GM18870 (cell line): ENCODE measurements at regions not wholly inside any gene's neighbourhood (a gene's known extent, or its start where the extent isn't known, plus 50 kb on each side); places are given as distances from the start of the nearest gene placed in this dataset.

Experiments
- ATAC-seq: cut with Tn5 transposase; IDR thresholded peaks from one replicate; pipeline ENCODE4 v1.9.1; 2021; ENCODE audit warnings: moderate library complexity; ENCODE audit not compliant: unreplicated experiment

DNA sequence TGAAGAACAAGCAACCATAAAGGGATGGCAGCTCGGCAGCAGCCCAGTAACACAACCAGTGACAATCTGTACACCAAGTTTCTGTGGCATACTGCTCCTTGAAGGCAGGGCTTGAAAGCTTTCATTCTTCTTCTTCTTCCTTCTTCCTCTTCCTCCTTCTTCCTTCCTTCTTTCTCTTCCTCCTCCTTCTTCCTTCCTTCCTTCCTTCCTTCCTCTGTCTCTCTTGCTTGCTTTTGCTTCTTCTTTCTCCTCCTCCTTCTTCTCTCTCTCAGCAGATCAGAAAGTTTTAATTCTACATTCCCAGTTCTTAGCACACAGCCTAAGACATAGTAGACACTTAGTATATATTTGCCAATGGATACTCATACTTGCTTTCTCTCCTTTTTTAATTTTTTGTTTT lies 95.9 kb downstream of the GLUL start:
- no peak for ATAC-seq

DNA sequence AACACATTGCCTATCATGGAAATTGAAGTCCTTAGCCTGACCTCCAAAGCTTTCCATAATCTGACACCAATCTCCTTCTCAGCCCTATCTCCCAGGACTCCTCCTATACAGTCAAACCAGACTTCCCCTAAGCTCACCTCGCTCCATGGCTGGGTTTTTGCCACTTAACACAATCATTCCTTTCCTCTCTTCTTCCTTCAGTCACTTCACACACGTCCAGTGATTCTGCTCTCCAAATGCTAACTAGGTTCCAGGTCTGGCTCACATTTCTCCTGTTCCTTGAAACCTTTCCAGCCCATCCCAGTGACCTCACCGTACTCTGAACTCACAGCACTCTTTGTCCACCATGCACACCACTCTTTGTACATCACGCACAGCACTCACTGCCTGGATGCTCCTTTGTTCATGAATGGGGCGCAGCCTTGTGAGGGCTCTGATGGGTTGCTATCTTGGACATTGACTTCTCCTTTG lies 98.4 kb downstream of the GLUL start:
- ATAC-seq = no peak

DNA sequence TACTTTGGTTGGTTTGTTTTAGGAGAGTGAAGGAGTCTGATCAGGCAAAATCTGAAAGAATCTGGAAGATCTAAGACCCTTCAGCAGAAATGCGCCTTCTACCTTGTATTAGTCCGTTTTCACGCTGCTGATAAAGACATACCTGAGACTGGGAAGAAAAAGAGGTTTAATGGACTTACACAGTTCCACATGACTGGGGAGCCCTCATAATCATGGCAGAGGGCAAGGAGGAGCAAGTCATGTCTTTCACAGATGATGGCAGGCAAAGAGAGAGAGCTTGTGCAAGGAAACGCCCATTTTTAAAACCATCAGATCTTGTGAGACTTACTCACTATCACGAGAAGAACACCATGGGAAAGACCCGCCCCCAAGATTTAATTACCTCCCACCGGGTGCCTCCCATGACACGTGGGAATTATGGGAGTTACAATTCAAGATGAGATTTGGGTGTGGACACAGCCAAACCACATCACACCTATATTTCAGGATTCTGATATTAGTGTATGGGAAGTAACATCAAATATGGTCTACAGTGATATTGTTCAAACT lies 99.3 kb downstream of the GLUL start:
- ATAC-seq = no peak

DNA sequence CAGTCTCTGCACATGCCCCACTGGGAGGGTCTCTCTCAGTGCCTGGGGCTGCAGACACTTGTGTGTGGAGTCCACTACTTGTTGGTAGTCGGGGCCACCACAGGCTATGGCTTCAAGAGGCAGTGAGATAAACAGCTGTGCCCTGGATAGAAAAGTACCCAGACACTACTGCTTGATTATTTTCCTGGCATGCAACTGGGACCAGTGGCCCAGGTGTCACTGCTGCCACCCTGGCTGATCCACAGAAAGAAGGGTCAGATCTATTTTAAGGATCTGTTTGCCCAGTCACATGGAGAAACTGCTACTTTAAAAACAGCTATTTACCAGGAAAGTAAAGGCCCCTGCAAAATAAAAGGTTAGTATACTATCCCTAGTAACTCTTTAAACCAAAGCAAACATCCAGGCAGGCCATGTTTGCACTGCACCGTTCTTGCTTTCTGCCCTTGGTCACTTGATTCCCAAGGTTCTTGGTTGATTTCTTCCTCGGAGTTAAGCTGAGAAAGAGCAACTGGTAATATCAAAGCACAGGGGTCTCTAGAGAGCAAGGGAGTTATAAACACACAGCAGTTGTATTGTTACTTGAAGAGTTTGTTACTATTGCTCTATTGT lies 99.9 kb downstream of the GLUL start:
- ATAC-seq = no peak

DNA sequence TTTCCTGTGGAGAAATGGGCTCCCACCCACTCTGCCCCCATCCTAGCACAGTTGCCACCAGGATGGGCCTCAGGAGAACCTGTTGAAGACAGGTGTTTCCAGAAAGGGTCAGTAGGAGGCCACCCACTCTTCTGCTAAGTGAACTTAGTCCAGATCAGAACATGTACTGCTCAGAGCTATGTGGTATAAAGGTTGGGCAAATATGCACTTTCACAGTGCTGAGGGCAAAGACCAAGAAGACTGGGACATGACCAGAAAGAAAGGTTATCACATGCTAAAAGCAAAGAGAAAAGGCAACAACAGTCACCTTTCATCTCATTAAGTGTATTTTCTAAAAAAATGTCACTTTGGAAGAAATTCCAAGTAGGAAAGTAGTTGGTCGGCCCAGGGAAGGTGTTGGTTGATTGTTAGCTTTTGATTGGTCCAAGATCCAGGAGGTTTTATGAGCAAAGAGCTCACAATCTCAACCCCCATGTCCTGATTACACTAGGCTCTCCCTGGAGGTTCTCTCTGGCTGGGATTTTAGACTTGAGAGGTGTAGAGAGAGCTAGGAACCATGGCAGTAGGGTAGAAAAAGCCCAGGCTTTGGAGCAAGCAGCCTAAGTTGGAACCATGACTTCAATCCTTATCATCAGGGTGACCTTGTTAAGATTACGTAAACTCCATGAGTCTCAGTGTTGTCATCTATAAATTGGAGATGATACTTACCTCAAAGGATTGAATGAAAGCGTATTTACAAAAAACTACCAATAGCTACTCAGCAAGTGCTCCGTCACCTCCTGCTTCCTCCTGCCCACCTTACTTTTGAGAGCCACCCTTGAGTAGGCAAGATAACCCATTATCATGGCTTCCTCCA lies 102.6 kb downstream of the GLUL start:
- ATAC-seq = no peak

DNA sequence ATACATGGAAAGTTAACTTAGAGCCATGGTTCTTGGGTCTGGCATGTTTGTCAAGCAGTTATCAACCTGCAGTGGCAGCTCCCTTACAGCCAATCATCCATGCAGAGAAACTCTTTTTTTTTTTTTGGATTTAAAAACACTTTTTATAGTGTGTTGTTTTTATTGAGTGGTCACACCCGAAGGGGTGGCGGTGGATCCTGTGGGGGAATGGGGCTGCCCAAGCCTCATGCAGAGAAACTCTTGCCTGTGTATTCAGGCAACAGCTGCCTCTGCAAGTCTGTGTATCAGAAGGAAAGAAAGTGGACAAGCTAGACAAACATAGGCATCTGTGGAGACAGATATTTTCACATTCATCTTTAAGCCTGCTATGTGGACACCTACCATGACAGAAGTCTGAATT lies 104.8 kb downstream of the GLUL start:
- no peak for ATAC-seq

DNA sequence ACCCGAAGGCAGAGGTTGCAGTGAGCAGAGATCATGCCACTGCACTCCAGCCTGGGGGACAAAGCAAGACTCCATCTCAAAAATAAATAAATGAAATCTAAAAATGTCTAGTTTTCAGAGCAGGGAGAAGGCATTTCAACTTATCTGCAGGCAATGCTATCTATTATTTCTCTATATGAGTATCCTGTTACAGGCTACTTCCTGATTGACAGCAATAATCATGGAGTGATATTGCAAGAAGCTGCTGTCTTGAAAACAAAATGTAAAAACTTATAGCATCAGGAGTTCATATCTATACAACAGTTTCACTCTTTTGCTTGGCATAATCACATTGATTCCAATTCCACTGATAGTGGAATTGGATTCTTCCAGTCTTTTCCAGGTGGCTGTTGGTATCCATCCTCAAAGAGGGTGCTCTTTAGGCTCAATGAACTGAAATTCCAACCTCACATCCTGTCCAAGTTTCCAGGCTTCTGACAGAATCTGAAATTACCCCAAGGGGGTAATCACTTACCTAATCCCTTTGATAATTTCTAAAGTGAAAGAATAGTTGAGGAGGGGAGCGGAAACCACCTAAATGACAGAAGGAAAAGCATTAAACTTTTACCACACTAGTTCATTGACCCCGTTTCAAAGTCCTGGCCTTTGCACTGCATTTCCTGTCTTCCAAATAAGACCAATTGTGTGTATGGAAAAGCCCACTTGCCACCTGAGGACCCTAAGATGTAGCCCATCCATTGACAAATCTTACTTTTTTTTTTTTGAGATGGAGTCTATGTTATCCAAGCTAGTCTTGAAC lies 107.6 kb downstream of the GLUL start:
- no peak for ATAC-seq

DNA sequence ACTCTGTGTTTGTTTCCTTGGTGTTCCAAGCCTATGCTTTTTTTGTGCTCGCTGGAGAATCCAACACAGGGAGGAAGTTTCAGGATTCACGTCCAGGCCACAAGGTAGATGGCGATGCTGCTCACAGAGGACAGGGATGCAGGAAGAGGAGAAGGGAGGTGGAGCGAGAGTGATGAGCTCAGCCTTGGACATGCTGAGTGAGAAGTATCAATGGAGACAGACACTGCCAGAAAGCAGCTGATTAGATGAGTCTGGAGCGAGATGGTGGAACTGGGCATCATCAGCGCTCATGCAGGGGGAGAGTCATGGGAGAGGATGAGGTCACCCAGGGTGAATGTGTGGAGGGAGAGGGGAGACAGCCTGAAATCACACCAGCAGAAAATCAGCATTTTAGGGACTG lies 110.0 kb downstream of the GLUL start:
- no peak for ATAC-seq

DNA sequence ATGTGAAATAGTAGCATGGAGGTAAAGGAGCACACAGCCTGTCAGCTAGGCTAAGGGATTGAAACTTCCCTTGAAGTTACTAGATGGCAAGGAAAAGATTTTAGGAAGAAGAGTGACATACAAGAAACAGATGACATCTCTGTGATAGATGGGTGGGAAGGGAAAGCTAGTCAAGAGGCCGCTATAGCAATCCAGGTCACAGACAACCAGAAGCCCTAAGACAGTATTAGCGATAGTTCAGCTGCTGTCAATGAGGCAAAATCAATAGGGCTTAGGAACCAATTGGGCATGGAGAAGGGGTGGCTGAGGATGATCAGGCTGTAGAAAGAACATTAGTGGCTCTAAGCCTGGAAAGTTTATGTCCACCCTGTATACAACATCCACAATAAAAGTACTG lies 111.1 kb downstream of the GLUL start:
- no peak for ATAC-seq

DNA sequence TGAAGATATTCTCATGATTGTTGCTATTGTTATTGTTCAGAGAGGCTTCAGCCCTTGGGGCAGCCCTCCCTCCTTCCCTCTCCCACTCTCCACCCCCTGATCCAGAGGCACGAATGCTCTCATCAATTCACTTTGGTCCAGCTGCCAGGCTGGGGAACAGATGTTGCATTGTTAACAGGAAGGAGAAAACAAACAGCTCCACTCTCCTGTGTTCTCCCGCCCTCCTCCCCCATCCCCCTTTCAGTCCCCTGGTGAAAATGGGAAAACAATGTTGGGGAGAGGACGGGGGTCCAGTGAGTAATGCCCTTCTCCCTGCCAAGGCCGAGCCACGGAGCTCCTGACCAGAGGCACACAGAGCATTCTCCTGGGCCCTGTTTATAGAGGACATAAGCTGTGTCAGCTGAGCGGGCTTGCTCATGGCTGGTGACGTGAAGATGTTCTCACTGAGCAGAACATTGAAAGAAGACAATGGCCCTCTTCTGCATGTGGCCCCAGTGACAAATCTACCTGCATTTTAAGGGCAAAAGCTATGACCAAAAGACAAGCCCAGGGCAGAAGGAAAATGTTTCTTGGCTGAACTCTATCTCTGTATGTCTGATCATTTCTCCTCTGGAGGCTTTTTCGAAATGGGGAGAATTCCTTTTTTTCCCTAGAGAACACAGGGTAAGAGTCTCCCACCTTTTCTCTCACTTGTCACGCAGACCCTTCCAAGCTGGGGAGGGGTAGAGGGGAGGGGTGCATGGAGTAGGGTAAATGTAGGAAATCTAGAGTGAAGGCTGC lies 111.7 kb downstream of the GLUL start:
- no peak for ATAC-seq

DNA sequence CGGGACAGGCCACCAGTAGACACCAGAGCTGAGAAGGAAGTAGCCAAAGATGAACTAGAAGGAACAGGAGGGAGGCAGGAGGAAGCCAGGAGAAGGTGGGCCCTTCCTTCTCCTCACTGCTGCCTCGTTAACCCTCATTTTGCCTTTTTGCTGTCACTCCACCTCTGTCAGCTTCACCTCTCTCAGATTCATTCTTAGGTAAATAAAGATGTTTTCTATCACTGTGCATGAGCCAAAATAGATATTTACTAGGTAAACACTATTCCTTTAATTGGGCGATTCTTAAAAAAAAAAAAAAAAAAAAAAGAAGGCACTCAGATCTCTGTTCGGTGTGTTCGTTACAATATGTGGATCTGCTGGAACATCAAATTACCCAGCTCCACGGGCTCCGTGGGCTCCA lies 112.3 kb downstream of the GLUL start:
- ATAC-seq = no peak

DNA sequence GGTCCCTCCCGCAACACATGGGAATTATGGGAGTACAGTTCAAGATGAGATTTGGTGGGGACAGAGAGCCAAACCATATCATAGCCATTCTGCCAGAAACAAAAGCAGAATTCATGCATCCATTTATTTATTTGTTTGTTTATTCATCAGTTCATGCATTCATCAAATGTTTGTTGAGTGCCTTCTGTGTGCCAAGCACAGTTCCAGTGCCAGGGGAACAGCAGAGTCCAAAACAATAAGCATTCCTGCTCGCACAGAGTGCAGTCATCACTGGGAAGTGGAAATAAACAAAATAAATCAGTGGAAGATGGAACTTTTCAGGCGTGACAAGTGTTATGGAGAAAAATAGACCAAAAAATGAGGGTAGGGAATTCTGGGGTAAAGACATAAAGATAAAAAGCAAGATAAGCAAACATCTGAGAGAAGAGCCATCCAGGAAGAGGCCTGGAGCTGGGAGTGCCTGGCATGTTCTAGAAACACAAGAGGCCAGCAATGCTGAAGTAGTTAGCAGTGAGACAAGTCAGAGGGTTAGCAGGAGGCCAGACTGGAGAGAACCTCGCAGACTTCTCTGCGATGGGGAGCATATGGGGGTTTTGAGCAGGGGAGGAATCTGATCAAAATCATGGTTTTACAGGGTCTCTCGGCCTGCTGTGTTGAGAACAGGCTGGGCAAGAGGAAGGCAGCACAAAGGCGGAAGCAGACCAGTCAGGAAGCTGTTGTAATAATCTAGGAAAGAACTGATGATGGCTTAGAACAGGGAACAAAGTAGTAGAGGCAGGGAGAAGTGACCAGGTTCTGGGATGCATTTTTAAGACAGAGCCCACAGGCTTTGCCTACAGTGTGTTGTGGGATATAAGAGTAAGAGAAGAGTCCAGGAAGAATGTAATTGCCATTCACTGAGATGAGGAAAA lies 113.2 kb downstream of the GLUL start:
- ATAC-seq = no peak

DNA sequence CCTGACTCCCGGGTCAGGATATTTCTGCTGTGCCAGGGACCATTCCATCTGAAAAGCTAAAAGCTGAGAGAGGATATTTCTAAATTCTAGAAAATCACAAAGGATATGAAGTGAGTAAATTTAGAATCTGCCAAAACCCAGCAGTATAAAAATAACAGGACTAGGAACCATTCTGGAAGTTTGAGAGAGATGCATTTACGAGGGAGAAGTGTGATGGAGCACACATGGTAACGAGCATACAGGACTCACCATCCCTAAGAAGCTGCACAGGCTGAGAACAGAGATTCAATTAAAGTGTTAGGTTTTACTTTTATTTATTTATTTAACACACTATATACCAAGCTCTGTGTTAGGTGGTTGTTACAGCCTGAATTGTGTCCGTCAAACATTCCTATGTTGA lies 116.3 kb downstream of the GLUL start:
- ATAC-seq = no peak

DNA sequence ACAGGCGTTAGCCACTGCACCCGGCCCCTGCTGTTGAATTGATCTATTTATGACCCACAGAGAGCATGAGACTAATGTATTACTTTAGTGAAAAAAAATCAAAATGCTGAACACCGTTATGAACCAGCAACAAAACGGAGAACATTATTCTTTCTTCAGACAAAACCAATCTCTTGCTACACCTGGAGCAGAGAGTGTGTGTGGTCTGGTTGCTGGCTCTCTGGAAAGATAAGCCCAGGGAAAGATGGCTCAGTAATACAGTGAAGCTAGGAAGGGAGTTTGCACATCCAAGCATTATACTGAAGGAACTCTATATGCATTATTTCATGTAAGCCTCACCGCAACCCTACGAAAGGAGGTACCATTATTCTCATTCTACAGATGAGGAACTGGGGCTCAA lies 117.0 kb downstream of the GLUL start:
- no peak for ATAC-seq

DNA sequence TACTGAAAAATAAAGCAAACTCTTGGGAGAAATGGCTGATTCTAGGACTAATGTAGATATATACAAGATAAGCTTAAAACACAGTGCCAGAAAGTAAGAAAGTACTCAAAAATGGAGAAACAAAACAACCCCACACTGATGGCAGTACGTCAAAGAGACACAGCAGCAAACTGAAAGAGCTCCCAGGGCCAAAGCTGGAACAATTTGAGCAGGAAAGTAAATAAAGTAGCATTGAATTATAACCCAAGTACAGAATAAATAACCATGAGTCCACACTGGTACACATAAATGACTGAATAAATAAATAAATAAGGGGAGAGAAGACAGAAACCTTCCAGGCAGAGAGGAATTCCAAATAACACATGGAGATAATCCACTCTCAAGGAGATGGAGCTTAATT lies 120.9 kb downstream of the GLUL start:
- ATAC-seq = no peak

DNA sequence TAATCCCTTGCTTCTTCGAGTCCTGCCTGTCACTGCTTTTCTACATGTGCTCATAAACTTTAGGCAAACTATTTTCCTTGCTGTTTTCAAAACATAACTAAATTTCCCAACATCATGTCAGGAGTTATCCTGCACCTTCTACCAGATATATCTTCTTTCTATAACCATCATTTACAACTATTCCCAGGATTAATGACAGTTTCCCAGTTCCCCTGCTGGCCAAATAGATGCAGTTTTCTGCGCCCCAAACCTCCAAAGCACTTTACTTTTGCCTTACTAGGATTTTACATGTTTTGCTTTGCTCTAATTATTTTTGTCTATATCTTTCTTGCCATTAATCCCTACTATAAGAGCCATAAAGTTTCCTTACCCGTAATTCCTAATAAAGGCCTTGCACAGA lies 122.5 kb downstream of the GLUL start:
- ATAC-seq = no peak

DNA sequence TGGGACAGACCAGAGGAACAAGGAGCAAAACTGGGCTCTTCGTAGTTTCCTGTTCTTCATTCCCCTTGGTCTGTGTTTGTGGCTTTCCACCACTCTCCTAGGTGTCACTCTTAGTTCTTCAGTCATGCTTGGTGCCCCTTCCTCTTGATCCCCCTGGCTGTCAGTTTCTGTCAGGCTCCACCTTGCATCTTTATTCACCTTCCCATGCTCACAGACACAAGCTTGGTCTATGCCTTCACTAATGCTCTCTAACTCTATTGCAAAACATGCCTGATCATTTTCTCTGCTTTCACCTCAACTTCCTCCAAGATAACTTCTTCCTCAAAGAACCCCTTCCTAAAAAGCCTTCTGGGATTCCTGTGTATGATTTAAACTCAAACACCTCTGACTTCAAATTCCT lies 122.9 kb downstream of the GLUL start:
- ATAC-seq = no peak

DNA sequence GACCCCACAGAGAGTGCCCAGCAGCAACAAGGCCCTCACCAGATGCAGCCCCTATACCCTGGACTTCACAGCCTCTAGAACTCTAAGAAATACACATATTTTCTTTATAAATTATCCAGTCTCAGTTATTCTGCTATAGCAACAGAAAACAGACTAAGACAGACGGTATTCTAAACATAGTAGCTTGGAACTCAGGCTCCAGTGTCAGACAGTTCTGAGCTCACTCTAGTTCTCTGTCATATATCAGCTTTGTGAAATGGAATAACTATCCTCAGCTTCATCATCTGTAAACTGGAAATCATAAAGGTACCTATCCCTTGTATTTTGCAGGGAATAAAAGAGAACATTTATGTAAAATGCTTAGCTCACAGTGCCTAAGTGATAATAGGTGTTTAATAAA lies 127.4 kb downstream of the GLUL start:
- no peak for ATAC-seq

DNA sequence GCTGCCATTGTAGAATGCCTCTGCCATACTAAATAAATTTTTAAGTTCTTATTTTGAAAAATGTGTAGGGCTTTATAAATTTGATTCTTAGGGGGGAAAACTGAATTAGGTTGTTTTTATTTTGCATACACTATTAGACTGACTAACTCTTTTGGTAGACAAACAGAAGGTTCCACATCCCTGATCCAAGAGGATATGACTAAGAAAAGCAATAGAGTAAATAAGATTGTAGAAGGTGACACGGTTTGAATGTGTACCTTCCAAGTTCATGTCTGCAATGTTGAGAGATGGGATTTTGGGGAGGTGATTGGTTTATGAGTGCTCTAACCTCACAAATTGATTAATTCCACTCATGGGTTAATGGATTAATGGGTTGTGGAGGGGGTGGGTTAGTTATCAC lies 127.9 kb downstream of the GLUL start:
- no peak for ATAC-seq

DNA sequence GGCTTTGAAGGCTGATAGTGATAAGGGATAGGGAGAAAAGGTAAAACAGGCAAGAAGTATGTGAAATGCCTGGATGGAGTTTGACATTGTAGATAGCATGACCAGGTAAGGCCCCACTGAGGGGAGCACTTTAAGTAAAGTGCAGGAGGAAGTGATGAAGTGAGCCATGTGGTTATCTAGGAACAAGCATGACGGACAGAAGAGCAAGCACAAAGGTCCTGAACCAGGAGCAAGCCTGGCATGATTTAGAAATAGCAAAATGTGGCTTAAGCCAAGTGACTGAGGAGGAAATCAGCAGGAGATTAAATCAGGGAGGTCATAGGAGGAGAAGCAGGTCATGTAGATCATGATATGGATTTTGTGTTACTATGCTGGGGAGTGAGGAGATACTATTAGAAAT lies 129.2 kb downstream of the GLUL start:
- ATAC-seq = no peak
